GM12872 (cell line): ENCODE measurements at regions not wholly inside any gene's neighbourhood (a gene's known extent, or its start where the extent isn't known, plus 50 kb on each side); places are given as distances from the start of the nearest gene placed in this dataset.

Experiments
- CTCF ChIP-seq: IDR thresholded peaks from 3 replicates; pipeline ENCODE4 v1.5.1; 2011; ENCODE audit warnings: low read depth, mild to moderate bottlenecking, low read length, moderate library complexity; ENCODE audit not compliant: insufficient read depth

GRCh38 chr12:111074965-111075364 is 154.6 kb upstream of the MYL2 start:
- no peak for TF ChIP-seq CTCF

- no peak for TF ChIP-seq CTCF
Measured at GRCh38 chr12:111074559-111074958, 154.2 kb upstream of the MYL2 start.

- no peak for TF ChIP-seq CTCF
Measured at GRCh38 chr12:111073370-111073769, 153.0 kb upstream of the MYL2 start.

- TF ChIP-seq CTCF = no peak
Measured at GRCh38 chr12:111072299-111072698, 151.9 kb upstream of the MYL2 start.

GRCh38 chr12:111069886-111070285 is 149.5 kb upstream of the MYL2 start:
- no peak for TF ChIP-seq CTCF

- no peak for TF ChIP-seq CTCF
Measured at GRCh38 chr12:111068290-111068689, 147.9 kb upstream of the MYL2 start.

GRCh38 chr12:111067498-111067897 is 147.1 kb upstream of the MYL2 start:
- TF ChIP-seq CTCF = no peak
